Lung (tissue), 11 donors: ENCODE measurements at regions not wholly inside any gene's neighbourhood (a gene's known extent, or its start where the extent isn't known, plus 50 kb on each side); places are given as distances from the start of the nearest gene placed in this dataset.

Source experiments
- ATAC-seq: fragments of 200-7000 bp; cut with Tn5 transposase; one replicate; pipeline ENCODE4 v1.9.1; 2020; ENCODE audit warnings: moderate number of reproducible peaks; ENCODE audit not compliant: insufficient read depth, low FRiP score
- DNase-seq, 3 donors: peaks; one replicate each; pipeline ENCODE4 v3.0.0-alpha.2; 2013 to 2017
- H3K27ac ChIP-seq, 2 donors: one replicate each; pipeline ENCODE4 v1.5.1; 2013; ENCODE audit warnings: mild to moderate bottlenecking in 2 of 2, moderate library complexity in 2 of 2, control low read depth in 1 of 2, inconsistent platforms in 1 of 2, low read depth in 1 of 2, low read length in 1 of 2
- H3K27me3 ChIP-seq, 3 donors: one replicate each; pipeline ENCODE4 v1.5.1; 2013; ENCODE audit warnings: low read length in 2 of 3; ENCODE audit not compliant: control insufficient read depth in 3 of 3, insufficient read depth in 3 of 3
- H3K36me3 ChIP-seq, 4 donors: one replicate each; pipeline ENCODE4 v1.5.1; 2013; ENCODE audit warnings: low read length in 4 of 4, mild to moderate bottlenecking in 1 of 4, moderate library complexity in 1 of 4; ENCODE audit not compliant: control insufficient read depth in 4 of 4, insufficient read depth in 4 of 4
- H3K4me1 ChIP-seq, 5 donors: one replicate each; pipeline ENCODE4 v1.5.1; 2013; ENCODE audit warnings: low read length in 5 of 5, mild to moderate bottlenecking in 2 of 5, moderate library complexity in 1 of 5; ENCODE audit not compliant: control insufficient read depth in 5 of 5, insufficient read depth in 5 of 5
- H3K4me3 ChIP-seq: one replicate; pipeline ENCODE4 v1.5.1; 2013; ENCODE audit warnings: mild to moderate bottlenecking, control low read depth, moderate library complexity
- H3K9ac ChIP-seq, 2 donors: one replicate each; pipeline ENCODE4 v1.5.1; 2013; ENCODE audit warnings: low read length in 2 of 2, control low read depth in 1 of 2; ENCODE audit not compliant: insufficient read depth in 1 of 2
- H3K9me3 ChIP-seq, 4 donors: one replicate each; pipeline ENCODE4 v1.5.1; 2013; ENCODE audit warnings: low read length in 3 of 4, mild to moderate bottlenecking in 1 of 4, moderate library complexity in 1 of 4; ENCODE audit not compliant: control insufficient read depth in 4 of 4, insufficient read depth in 3 of 4
- WGBS, 2 donors: extraction: QIAGEN DNeasy Blood & Tissue Kit; methylation state at CpG; one replicate each; pipeline ENCODE4 v1.1.7; 2013; 5-methylcytosine and 5-hydroxymethylcytosine counted together
- TF ChIP-seq, protein P1 (sequence below): IDR thresholded peaks from 2 replicates; pipeline ENCODE4 v1.5.1; 2012; ENCODE audit warnings: mild to moderate bottlenecking; ENCODE audit errors: control extremely low read depth, extremely low read depth
- donor health status: control.
- donor health status: control.
- donor health status: Bipolar disorder and iron deficiency.
- donor health status: healthy.
- donor health status: DM: yes; HTN: yes; CAD: no.

DNA sequence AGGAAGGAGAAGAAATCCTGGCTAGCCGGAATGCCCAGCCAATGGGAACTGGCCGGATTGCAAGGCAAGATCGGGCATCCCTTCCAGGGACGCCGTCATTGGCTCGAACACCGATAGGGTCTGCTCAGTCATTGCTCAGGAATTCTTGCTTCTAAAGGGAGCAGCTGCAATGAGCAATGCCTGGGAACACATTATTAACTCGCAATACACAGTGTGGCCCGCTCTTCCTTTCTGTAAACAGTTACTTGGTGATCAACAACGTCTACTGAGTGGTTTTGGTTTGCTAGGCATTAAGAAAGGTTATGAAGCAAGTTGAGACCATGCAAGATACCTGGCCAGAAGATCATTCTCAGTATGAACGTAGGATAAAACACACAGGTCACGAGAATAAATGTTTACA lies 165.4 kb upstream of the CITED2 start:
- Histone ChIP-seq H3K36me3 (no peaks in the 10 kb centered on the region), H3K27me3 (no peaks in the 10 kb centered on the region), H3K9ac (no peak overlapping the region), H3K9me3 (no peaks in the 10 kb centered on the region), H3K27ac (peak overlapping the region in 1 of 2 donors; percentile 71), H3K4me1 (peaks cover 0 to 17% (median 3%) of the 10 kb centered on the region in 5 donors), H3K4me3 (no peak overlapping the region)
- TF ChIP-seq, protein P1, sequence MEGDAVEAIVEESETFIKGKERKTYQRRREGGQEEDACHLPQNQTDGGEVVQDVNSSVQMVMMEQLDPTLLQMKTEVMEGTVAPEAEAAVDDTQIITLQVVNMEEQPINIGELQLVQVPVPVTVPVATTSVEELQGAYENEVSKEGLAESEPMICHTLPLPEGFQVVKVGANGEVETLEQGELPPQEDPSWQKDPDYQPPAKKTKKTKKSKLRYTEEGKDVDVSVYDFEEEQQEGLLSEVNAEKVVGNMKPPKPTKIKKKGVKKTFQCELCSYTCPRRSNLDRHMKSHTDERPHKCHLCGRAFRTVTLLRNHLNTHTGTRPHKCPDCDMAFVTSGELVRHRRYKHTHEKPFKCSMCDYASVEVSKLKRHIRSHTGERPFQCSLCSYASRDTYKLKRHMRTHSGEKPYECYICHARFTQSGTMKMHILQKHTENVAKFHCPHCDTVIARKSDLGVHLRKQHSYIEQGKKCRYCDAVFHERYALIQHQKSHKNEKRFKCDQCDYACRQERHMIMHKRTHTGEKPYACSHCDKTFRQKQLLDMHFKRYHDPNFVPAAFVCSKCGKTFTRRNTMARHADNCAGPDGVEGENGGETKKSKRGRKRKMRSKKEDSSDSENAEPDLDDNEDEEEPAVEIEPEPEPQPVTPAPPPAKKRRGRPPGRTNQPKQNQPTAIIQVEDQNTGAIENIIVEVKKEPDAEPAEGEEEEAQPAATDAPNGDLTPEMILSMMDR = no peak
- WGBS, 2 donors = 47 to 61% methylated on average over 12 of the region's 12 CpGs
- DNase-seq (peak in 2 of 3 donors; percentile 59 to 65), ATAC-seq (peak; percentile 84)

DNA sequence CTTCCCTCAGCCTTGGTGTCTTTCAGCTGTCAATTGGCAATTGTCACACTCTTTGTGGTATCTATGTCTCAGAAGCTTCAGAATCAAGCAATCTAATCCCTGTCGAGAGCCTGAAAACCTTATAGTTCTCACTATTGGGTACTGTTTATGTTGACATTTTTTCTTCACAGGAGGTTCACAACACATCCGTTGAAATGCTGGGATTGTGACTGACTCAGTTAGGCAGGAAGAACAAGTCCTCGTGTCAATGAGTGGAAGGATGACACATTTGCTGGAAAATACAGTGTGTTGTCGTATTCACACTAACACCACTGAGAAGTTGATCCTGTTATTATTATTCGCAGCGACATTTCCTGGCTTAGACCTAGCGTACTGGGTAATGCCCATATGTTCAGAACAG lies 163.9 kb upstream of the CITED2 start:
- peaks cover 3 to 28% (median 5%) of the 10 kb centered on the region in 5 donors for H3K4me1 ChIP-seq
- H3K4me3 ChIP-seq = no peak overlapping the region
- no peak for ATAC-seq
- no peak overlapping the region for H3K9ac ChIP-seq
- WGBS, 2 donors = 89 to 91% methylated on average over 7 of the region's 7 CpGs
- H3K9me3 ChIP-seq = no peaks in the 10 kb centered on the region
- H3K27ac ChIP-seq = no peak overlapping the region
- no peaks in the 10 kb centered on the region for H3K36me3 ChIP-seq
- TF ChIP-seq, protein P1 = no peak
- DNase-seq = no peak
- H3K27me3 ChIP-seq = no peaks in the 10 kb centered on the region

DNA sequence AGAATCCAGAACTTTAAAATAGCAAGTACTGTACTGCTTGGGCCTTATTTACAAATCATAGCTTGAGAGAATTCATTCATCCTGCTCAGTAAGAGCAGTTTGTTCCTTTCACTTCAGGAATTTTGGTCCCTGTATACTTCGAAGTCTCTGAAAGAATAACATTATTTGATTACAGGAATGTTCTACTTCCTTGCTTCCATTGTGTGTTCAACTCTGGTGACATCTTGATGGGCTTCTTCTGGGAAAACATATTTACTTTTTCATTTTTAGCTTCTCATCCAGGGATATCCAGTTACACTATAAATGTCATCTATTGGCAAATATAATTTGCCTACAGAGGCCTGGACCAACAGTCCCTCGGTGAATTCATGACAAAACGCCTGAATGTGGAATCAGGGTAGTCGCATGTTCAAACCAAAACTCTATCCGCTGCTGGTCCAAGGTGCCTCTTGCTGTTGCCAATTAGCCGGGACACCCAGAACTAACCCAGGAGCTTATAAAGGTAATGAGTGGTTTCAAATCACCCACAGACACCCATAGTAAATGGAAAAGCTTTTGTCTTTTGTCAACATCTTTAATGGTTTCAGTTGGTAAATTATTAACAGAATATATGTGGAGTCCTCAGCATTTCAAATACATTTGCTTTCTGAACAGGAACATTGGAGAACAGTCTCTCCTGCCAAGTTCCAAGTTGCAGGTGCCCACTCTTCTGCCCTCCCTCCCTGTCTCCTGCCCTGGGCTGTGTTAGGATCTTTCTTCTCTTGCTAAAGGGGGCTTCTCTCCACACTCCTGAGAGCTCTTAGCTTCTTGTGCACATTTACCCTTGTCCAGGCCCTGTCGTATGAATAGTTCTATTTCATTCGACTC lies 162.5 kb upstream of the CITED2 start:
- H3K4me1 ChIP-seq = peaks cover 3 to 28% (median 5%) of the 10 kb centered on the region in 5 donors
- 64 to 81% methylated on average over 8 of the region's 8 CpGs for WGBS, 2 donors
- no peak for ATAC-seq

More for the DNA sequence above, 162.5 kb upstream of the CITED2 start:
- TF ChIP-seq, protein P1 = no peak
- peak; percentile 50 to 80 (median 58) for DNase-seq
- H3K27me3 ChIP-seq = no peaks in the 10 kb centered on the region
- no peaks in the 10 kb centered on the region for H3K9me3 ChIP-seq
- H3K27ac ChIP-seq = peak overlapping the region in 1 of 2 donors; percentile 46
- H3K36me3 ChIP-seq = no peaks in the 10 kb centered on the region
- H3K9ac ChIP-seq = no peak overlapping the region
- H3K4me3 ChIP-seq = no peak overlapping the region
